Activated T-cell treated with anti-CD3 and anti-CD28 coated beads, Interleukin-2, amount 50 U/mL, for 72 hours (primary cell): ENCODE measurements at regions not wholly inside any gene's neighbourhood (a gene's known extent, or its start where the extent isn't known, plus 50 kb on each side); places are given as distances from the start of the nearest gene placed in this dataset.
A peak's percentile ranks its signal among the peaks of the same experiment; 100 is the strongest.

Experiments used
- ATAC-seq, 2 donors: fragments of 150-1000 bp; cut with Tn5 transposase; replicated peaks in 1 of 2; 2 replicates each; pipeline ENCODE4 v1.10.0; 2021; ENCODE audit warnings: moderate library complexity in 2 of 2, mild to moderate bottlenecking in 1 of 2
- DNase-seq, 2 donors: peaks; one replicate each; pipeline ENCODE4 v3.0.0; 2021 to 2022; ENCODE audit warnings: mixed read lengths in 1 of 2
- H3K27ac Mint-ChIP-seq: one replicate; pipeline ENCODE4 v1.8.0; 2022; ENCODE audit warnings: mild to moderate bottlenecking, moderate library complexity, mixed read lengths
- H3K27me3 Mint-ChIP-seq: one replicate; pipeline ENCODE4 v1.8.0; 2022; ENCODE audit warnings: low read depth, mixed read lengths
- H3K36me3 Mint-ChIP-seq, 2 donors: one replicate each; pipeline ENCODE4 v1.8.0; 2022; ENCODE audit warnings: mixed read lengths in 2 of 2, mild to moderate bottlenecking in 1 of 2; ENCODE audit not compliant: insufficient read depth in 2 of 2
- H3K4me1 Mint-ChIP-seq: one replicate; pipeline ENCODE4 v1.8.0; 2022; ENCODE audit warnings: low read depth, mixed read lengths
- H3K4me3 Mint-ChIP-seq, 2 donors: one replicate each; pipeline ENCODE4 v1.8.0; 2022; ENCODE audit warnings: mild to moderate bottlenecking in 2 of 2, mixed read lengths in 2 of 2, moderate library complexity in 2 of 2
- H3K9me3 Mint-ChIP-seq, 2 donors: one replicate each; pipeline ENCODE4 v1.8.0; 2022; ENCODE audit warnings: mixed read lengths in 2 of 2

GRCh38 chr7:131131012-131131745, 196.5 kb upstream of the MKLN1 start:
- ATAC-seq (no peak), DNase-seq (no peak)
- no peaks in the 10 kb centered on the region for H3K4me1 Mint-ChIP-seq
- H3K27me3 Mint-ChIP-seq = no peaks in the 10 kb centered on the region
- H3K9me3 Mint-ChIP-seq = no peaks in the 10 kb centered on the region
- no peaks in the 10 kb centered on the region for H3K36me3 Mint-ChIP-seq
- H3K27ac Mint-ChIP-seq = no peak overlapping the region
- no peak overlapping the region for H3K4me3 Mint-ChIP-seq

DNA sequence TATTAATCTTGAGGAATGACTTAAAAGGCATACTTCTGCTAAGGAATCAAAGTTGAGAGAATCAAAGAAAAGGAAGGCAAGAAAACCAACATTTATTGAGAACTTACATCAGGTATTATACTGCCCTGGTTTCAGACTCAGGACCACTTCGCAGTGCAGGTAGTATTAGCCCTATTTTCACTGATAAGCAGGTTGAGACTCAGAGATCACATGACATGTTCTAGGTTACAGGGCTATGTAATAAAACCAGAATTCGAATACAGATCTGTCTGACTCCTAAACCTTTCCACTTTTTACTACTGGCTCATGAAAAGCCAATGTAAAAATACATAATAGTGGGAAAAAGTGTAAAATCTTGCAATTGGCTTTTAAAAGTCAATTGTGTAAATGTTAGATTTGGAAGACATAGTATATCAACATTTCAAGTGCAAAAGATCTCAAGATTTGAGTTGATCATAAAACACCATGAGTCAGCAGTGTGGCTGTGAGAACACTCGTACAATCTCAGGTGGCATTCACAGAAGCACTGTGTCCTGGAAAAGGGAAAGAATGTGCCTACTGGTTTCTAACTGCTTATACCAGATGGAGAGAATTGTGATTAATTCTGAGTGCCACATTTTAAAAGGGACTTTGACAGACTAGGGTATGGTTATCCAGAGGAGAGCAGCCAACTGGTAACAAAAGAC, 195.8 kb upstream of the MKLN1 start:
- Mint-ChIP-seq H3K9me3 (no peaks in the 10 kb centered on the region), H3K4me1 (peaks cover 5% of the 10 kb centered on the region), H3K36me3 (no peaks in the 10 kb centered on the region), H3K4me3 (no peak overlapping the region), H3K27ac (no peak overlapping the region), H3K27me3 (no peaks in the 10 kb centered on the region)
- no peak for DNase-seq
- ATAC-seq = no peak

GRCh38 chr7:131139462-131139861, 188.2 kb upstream of the MKLN1 start:
- peaks cover 8% of the 10 kb centered on the region for H3K4me1 Mint-ChIP-seq
- DNase-seq = no peak
- H3K4me3 Mint-ChIP-seq = no peak overlapping the region
- H3K27me3 Mint-ChIP-seq = no peaks in the 10 kb centered on the region
- H3K9me3 Mint-ChIP-seq = no peaks in the 10 kb centered on the region
- H3K36me3 Mint-ChIP-seq = no peaks in the 10 kb centered on the region
- H3K27ac Mint-ChIP-seq = no peak overlapping the region
- peak in 1 of 2 donors; percentile 28 for ATAC-seq

DNA sequence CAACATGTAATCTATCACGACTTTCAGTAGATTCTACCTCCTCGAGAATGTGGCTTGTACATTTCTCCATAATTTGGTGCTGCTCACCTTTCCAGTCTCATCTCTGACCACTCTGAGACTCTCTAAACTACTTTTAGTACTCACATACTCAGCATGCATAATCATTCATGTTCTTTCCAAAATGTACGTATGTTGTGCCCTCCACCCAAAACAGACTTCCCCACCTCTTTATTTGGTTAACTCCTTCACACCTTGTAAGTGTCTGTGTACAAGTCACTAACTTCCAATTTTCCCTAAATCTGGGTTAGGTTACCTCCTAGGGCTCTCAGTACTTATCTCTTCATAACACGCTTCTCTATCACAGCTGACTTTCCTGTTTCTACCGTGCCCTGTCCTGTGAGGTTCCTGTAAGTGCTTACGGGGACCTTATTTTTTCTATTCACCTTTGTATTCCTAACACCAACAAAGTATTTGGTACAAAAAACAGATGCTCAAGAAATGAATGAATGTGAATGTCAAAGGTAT, 186.2 kb upstream of the MKLN1 start:
- ATAC-seq = no peak
- H3K4me3 Mint-ChIP-seq = no peak overlapping the region
- peaks cover 7% of the 10 kb centered on the region for H3K4me1 Mint-ChIP-seq
- no peaks in the 10 kb centered on the region for H3K9me3 Mint-ChIP-seq
- H3K27me3 Mint-ChIP-seq = no peaks in the 10 kb centered on the region
- DNase-seq = no peak
- H3K36me3 Mint-ChIP-seq = no peaks in the 10 kb centered on the region
- H3K27ac Mint-ChIP-seq = no peak overlapping the region

DNA sequence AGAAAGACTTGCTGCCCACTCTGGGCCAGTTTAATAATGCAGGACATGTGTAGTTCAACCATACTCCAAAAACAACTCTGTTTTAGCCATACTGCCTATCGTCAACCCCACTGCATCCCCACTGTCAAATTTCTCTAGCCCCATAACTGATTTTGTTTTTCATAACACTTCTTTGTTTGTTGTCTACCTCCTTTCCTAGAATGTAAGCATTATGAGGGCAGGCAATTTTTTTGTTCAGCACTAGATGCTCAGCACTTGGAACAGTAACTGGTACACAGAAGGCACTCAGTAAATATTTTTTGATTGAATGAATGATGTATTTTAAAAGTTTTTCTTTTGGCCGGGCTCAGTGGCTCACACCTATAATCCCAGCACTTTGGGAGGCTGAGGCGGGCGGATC, 183.8 kb upstream of the MKLN1 start:
- no peaks in the 10 kb centered on the region for H3K36me3 Mint-ChIP-seq
- H3K27ac Mint-ChIP-seq = no peak overlapping the region
- DNase-seq (no peak), ATAC-seq (no peak)
- no peaks in the 10 kb centered on the region for H3K27me3 Mint-ChIP-seq
- H3K9me3 Mint-ChIP-seq = no peaks in the 10 kb centered on the region
- no peaks in the 10 kb centered on the region for H3K4me1 Mint-ChIP-seq
- no peak overlapping the region for H3K4me3 Mint-ChIP-seq

GRCh38 chr7:131145026-131145425, 182.7 kb upstream of the MKLN1 start:
- DNase-seq = no peak
- Mint-ChIP-seq H3K27ac (no peak overlapping the region), H3K9me3 (no peaks in the 10 kb centered on the region), H3K27me3 (peaks cover 6% of the 10 kb centered on the region), H3K4me3 (no peak overlapping the region), H3K36me3 (no peaks in the 10 kb centered on the region), H3K4me1 (peaks cover 3% of the 10 kb centered on the region)
- no peak for ATAC-seq

DNA sequence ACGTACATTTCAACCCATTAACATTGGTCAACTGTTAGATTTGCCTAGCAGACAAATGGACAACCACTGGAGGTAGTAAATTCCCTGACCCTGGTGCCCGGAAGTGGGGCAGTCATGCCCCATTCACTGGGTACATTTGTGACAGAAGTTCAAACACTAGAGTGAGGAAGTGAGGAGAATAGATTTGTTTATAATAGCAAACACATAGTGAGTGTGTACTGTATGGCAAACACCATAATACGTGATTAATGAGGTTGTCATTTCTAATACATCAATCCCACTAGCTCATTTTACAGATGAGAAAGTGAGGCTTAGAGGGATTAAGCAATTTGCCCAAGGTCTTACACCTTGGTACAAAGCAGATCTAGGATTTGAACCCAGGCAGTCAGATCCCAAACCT, 181.9 kb upstream of the MKLN1 start:
- Mint-ChIP-seq H3K4me3 (no peak overlapping the region), H3K27me3 (peaks cover 13% of the 10 kb centered on the region), H3K27ac (no peak overlapping the region), H3K9me3 (no peaks in the 10 kb centered on the region), H3K36me3 (no peaks in the 10 kb centered on the region), H3K4me1 (peaks cover 6% of the 10 kb centered on the region)
- ATAC-seq (no peak), DNase-seq (no peak)

DNA sequence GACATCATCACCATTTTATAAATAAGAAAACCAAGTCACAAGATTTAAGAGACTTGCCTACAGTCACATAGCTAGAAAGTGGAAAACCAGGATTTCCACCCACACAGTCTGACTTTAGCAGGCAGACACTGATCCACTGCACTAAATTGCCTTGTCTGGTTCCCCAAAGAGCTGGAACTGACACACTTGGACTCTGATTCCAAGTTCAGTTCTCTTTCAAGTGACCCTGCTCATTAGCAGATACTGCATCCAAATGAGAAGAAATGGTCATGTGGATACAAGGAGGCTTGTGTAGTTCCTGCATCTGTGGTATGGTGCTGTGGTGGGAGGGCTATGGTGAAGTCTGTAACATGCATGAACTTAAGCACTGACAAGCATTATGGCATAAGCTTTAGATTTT, 180.1 kb upstream of the MKLN1 start:
- H3K36me3 Mint-ChIP-seq = no peaks in the 10 kb centered on the region
- H3K27ac Mint-ChIP-seq = no peak overlapping the region
- no peaks in the 10 kb centered on the region for H3K9me3 Mint-ChIP-seq
- peaks cover 18% of the 10 kb centered on the region for H3K27me3 Mint-ChIP-seq
- ATAC-seq (no peak), DNase-seq (no peak)
- H3K4me3 Mint-ChIP-seq = no peak overlapping the region
- H3K4me1 Mint-ChIP-seq = peaks cover 6% of the 10 kb centered on the region

GRCh38 chr7:131148258-131148657, 179.4 kb upstream of the MKLN1 start:
- H3K4me1 Mint-ChIP-seq = peaks cover 6% of the 10 kb centered on the region
- no peaks in the 10 kb centered on the region for H3K9me3 Mint-ChIP-seq
- ATAC-seq (no peak), DNase-seq (no peak)
- peaks cover 18% of the 10 kb centered on the region for H3K27me3 Mint-ChIP-seq
- no peaks in the 10 kb centered on the region for H3K36me3 Mint-ChIP-seq
- H3K27ac Mint-ChIP-seq = no peak overlapping the region
- H3K4me3 Mint-ChIP-seq = no peak overlapping the region

GRCh38 chr7:131148708-131149428, 178.8 kb upstream of the MKLN1 start:
- no peak overlapping the region for H3K4me3 Mint-ChIP-seq
- no peak overlapping the region for H3K27ac Mint-ChIP-seq
- no peaks in the 10 kb centered on the region for H3K36me3 Mint-ChIP-seq
- no peaks in the 10 kb centered on the region for H3K9me3 Mint-ChIP-seq
- H3K27me3 Mint-ChIP-seq = peaks cover 18% of the 10 kb centered on the region
- peaks cover 6% of the 10 kb centered on the region for H3K4me1 Mint-ChIP-seq
- no peak for ATAC-seq
- no peak for DNase-seq

- DNase-seq = no peak
- H3K36me3 Mint-ChIP-seq = no peaks in the 10 kb centered on the region
- no peak overlapping the region for H3K4me3 Mint-ChIP-seq
- peaks cover 18% of the 10 kb centered on the region for H3K27me3 Mint-ChIP-seq
- peaks cover 6% of the 10 kb centered on the region for H3K4me1 Mint-ChIP-seq
- H3K27ac Mint-ChIP-seq = no peak overlapping the region
- no peak for ATAC-seq
- H3K9me3 Mint-ChIP-seq = no peaks in the 10 kb centered on the region
Observed at GRCh38 chr7:131149429-131149773, 178.3 kb upstream of the MKLN1 start.

- Mint-ChIP-seq H3K27ac (no peak overlapping the region), H3K4me3 (no peak overlapping the region), H3K27me3 (peaks cover 18% of the 10 kb centered on the region), H3K36me3 (no peaks in the 10 kb centered on the region), H3K9me3 (no peaks in the 10 kb centered on the region), H3K4me1 (peaks cover 6% of the 10 kb centered on the region)
- ATAC-seq (no peak), DNase-seq (no peak)
Observed at GRCh38 chr7:131149840-131150239, 177.8 kb upstream of the MKLN1 start.

DNA sequence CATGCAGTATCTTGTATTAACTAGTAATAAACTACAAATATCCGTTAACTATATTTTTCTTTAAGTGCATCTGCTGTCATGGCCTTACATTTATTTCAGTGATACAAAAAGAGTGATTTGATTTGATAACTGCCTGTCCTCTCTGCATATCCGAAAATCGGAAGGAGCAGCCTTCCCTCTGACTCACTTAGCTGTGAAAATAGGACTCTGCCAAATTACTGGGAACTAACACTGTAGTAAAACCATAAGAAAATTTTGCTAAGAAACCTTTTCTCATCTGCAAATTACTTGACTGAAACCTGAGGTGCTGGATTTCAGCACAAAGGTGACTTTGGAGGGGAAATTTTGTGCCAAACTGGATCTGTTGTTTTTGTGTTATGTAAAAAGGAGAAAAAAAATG, 176.6 kb upstream of the MKLN1 start:
- H3K36me3 Mint-ChIP-seq = no peaks in the 10 kb centered on the region
- H3K27me3 Mint-ChIP-seq = peaks cover 18% of the 10 kb centered on the region
- DNase-seq (no peak), ATAC-seq (no peak)
- no peak overlapping the region for H3K27ac Mint-ChIP-seq
- no peak overlapping the region for H3K4me3 Mint-ChIP-seq
- no peaks in the 10 kb centered on the region for H3K9me3 Mint-ChIP-seq
- peaks cover 6% of the 10 kb centered on the region for H3K4me1 Mint-ChIP-seq
